ENCODE measurements at regions not wholly inside any gene's neighbourhood (a gene's known extent, or its start where the extent isn't known, plus 50 kb on each side); places are given as distances from the start of the nearest gene placed in this dataset.

GRCh38 chr7:15998617-15999016 lies 312.1 kb upstream of the MEOX2 start:
- Histone ChIP-seq H3K4me1 (ENCODE audit: insufficient read depth, low read length) (no peaks in the 10 kb centered on the region), H2AFZ (ENCODE audit: low read depth, low read length) (no peak overlapping the region), H3K36me3 (ENCODE audit: insufficient read depth, low read length) (no peaks in the 10 kb centered on the region), H3K79me2 (ENCODE audit: insufficient read depth, low read length) (no peaks in the 10 kb centered on the region), H3K9ac (ENCODE audit: low read length) (no peak overlapping the region), H3K27ac (ENCODE audit: low read depth, low read length) (no peak overlapping the region), H3K4me3 (ENCODE audit: insufficient read depth, low read depth, low read length) (no peak overlapping the region), H4K20me1 (ENCODE audit: insufficient read depth, low read length) (no peaks in the 10 kb centered on the region), H3K4me2 (ENCODE audit: low read length) (no peak overlapping the region), H3K27me3 (ENCODE audit: insufficient read depth, low read length) (no peaks in the 10 kb centered on the region), H3K9me3 (ENCODE audit: insufficient read depth, low read depth, low read length) (no peaks in the 10 kb centered on the region)
- Mint-ChIP-seq H3K9me3 (ENCODE audit: unreplicated experiment) (no peaks in the 10 kb centered on the region), H3K36me3 (ENCODE audit: low read depth, unreplicated experiment) (no peaks in the 10 kb centered on the region), H3K27ac (ENCODE audit: unreplicated experiment) (no peak overlapping the region), H3K27me3 (ENCODE audit: low read depth, unreplicated experiment) (no peaks in the 10 kb centered on the region), H3K4me3 (ENCODE audit: unreplicated experiment) (no peak overlapping the region), H3K4me1 (ENCODE audit: low read depth, unreplicated experiment) (no peaks in the 10 kb centered on the region)
- FAIRE-seq (no peak), DNase-seq (ENCODE audit: low read depth) (no peak)
- no peak for TF ChIP-seq CTCF (IDR thresholded peaks at IDR 0.05; ENCODE audit: insufficient read depth, low read depth, low read length)
- no peak for TF ChIP-seq EZH2 (IDR thresholded peaks at IDR 0.05; ENCODE audit: insufficient read depth, low read length)

- no peaks in the 10 kb centered on the region for H3K4me1 Mint-ChIP-seq (ENCODE audit: low read depth, unreplicated experiment)
- no peak overlapping the region for H3K27ac ChIP-seq (ENCODE audit: low read depth, low read length)
- no peak overlapping the region for H3K4me2 ChIP-seq (ENCODE audit: low read length)
- no peak for DNase-seq (ENCODE audit: low read depth)
- H3K9ac ChIP-seq (ENCODE audit: low read length), result no peak overlapping the region
- no peak overlapping the region for H3K4me3 Mint-ChIP-seq (ENCODE audit: unreplicated experiment)
- no peaks in the 10 kb centered on the region for H3K79me2 ChIP-seq (ENCODE audit: insufficient read depth, low read length)
- no peak overlapping the region for H3K4me3 ChIP-seq (ENCODE audit: insufficient read depth, low read depth, low read length)
- no peaks in the 10 kb centered on the region for H3K4me1 ChIP-seq (ENCODE audit: insufficient read depth, low read length)
- no peaks in the 10 kb centered on the region for H3K36me3 ChIP-seq (ENCODE audit: insufficient read depth, low read length)
- FAIRE-seq, result no peak
- no peaks in the 10 kb centered on the region for H3K9me3 Mint-ChIP-seq (ENCODE audit: unreplicated experiment)
- TF ChIP-seq EZH2 (IDR thresholded peaks at IDR 0.05; ENCODE audit: insufficient read depth, low read length), result no peak
- TF ChIP-seq CTCF (IDR thresholded peaks at IDR 0.05; ENCODE audit: insufficient read depth, low read depth, low read length), result no peak
- no peaks in the 10 kb centered on the region for H4K20me1 ChIP-seq (ENCODE audit: insufficient read depth, low read length)
- H3K9me3 ChIP-seq (ENCODE audit: insufficient read depth, low read depth, low read length), result no peaks in the 10 kb centered on the region
- no peak overlapping the region for H2AFZ ChIP-seq (ENCODE audit: low read depth, low read length)
- H3K27me3 Mint-ChIP-seq (ENCODE audit: low read depth, unreplicated experiment), result no peaks in the 10 kb centered on the region
- no peaks in the 10 kb centered on the region for H3K36me3 Mint-ChIP-seq (ENCODE audit: low read depth, unreplicated experiment)
- H3K27ac Mint-ChIP-seq (ENCODE audit: unreplicated experiment), result no peak overlapping the region
- no peaks in the 10 kb centered on the region for H3K27me3 ChIP-seq (ENCODE audit: insufficient read depth, low read length)
Observed at GRCh38 chr7:15995027-15995426, 308.5 kb upstream of the MEOX2 start.

GRCh38 chr7:15989194-15989593 lies 302.7 kb upstream of the MEOX2 start:
- DNase-seq (ENCODE audit: low read depth), result no peak
- H3K4me1 Mint-ChIP-seq (ENCODE audit: low read depth, unreplicated experiment), result no peaks in the 10 kb centered on the region
- no peaks in the 10 kb centered on the region for H4K20me1 ChIP-seq (ENCODE audit: insufficient read depth, low read length)

More at GRCh38 chr7:15989194-15989593, 302.7 kb upstream of the MEOX2 start:
- TF ChIP-seq EZH2 (IDR thresholded peaks at IDR 0.05; ENCODE audit: insufficient read depth, low read length), result no peak
- TF ChIP-seq CTCF (IDR thresholded peaks at IDR 0.05; ENCODE audit: insufficient read depth, low read depth, low read length), result no peak
- H3K4me2 ChIP-seq (ENCODE audit: low read length), result no peak overlapping the region
- no peaks in the 10 kb centered on the region for H3K4me1 ChIP-seq (ENCODE audit: insufficient read depth, low read length)
- H3K27ac Mint-ChIP-seq (ENCODE audit: unreplicated experiment), result no peak overlapping the region
- no peak overlapping the region for H3K27ac ChIP-seq (ENCODE audit: low read depth, low read length)
- H3K27me3 Mint-ChIP-seq (ENCODE audit: low read depth, unreplicated experiment), result no peaks in the 10 kb centered on the region
- no peaks in the 10 kb centered on the region for H3K27me3 ChIP-seq (ENCODE audit: insufficient read depth, low read length)
- no peaks in the 10 kb centered on the region for H3K9me3 ChIP-seq (ENCODE audit: insufficient read depth, low read depth, low read length)
- no peak overlapping the region for H3K9ac ChIP-seq (ENCODE audit: low read length)
- no peak overlapping the region for H3K4me3 Mint-ChIP-seq (ENCODE audit: unreplicated experiment)
- H3K79me2 ChIP-seq (ENCODE audit: insufficient read depth, low read length), result no peaks in the 10 kb centered on the region
- no peaks in the 10 kb centered on the region for H3K36me3 ChIP-seq (ENCODE audit: insufficient read depth, low read length)
- no peaks in the 10 kb centered on the region for H3K36me3 Mint-ChIP-seq (ENCODE audit: low read depth, unreplicated experiment)
- H3K4me3 ChIP-seq (ENCODE audit: insufficient read depth, low read depth, low read length), result no peak overlapping the region
- no peaks in the 10 kb centered on the region for H3K9me3 Mint-ChIP-seq (ENCODE audit: unreplicated experiment)
- no peak for FAIRE-seq
- H2AFZ ChIP-seq (ENCODE audit: low read depth, low read length), result no peak overlapping the region

All from astrocyte (in vitro differentiated cells and primary cell).